Ramos (cell line): ENCODE measurements at regions not wholly inside any gene's neighbourhood (a gene's known extent, or its start where the extent isn't known, plus 50 kb on each side); places are given as distances from the start of the nearest gene placed in this dataset.

ENCODE experiments used
- in situ Hi-C: fragments of 300-500 bp; cut with MboI; formaldehyde crosslinking; loops from one replicate; pipeline ENCODE4 v1.14.3; 2022; ENCODE audit warnings: low sequenced_read_pairs; ENCODE audit not compliant: unreplicated experiment

DNA sequence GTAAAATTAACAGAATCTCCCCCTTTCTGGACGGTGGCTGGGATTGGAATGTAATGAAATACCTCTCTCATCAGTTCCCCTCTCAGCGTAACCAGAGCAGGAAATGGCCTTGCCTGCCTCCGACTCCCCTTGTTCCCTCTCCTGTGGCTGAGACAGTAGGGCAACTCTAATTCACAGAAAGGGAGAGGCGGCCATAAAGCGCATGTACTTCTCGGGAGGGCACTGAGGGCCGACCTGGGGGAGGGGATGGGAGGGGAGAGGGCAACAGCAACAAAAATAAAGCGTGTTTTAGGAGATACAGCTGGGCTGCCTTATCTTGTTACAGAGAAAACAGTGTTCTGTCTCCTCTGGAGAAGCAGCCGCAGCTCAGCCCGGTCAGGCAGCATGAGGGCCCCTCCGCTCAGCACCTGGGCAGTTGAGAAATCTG lies 783.3 kb upstream of the ARRDC4 start:
- in situ Hi-C loops, result no loop called here

DNA sequence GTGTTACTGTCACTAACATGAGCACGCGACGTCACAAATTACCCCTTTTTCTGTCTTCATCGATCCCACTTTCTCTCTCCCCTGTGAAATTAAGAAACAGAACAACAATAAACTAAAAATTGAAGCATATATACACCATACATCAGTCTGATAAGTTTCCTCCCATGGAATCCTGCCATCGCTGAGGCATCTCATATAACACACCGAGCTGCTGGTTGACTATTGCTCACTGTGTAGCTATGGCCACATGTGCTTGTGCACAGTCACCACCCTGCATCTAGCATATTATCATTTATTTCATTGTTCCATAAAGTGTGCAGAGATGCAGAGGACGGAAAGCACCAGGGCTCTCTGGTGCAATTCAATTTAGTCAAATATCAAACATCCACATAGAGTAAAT lies 777.9 kb upstream of the ARRDC4 start:
- in situ Hi-C loops, result no loop called here

GRCh38 chr15:97189162-97189780 lies 771.2 kb upstream of the ARRDC4 start:
- in situ Hi-C loops, result no loop called here

- in situ Hi-C loops, result no loop called here
Measured at GRCh38 chr15:97194750-97195149, 765.8 kb upstream of the ARRDC4 start.

- in situ Hi-C loops, result no loop called here
Measured at GRCh38 chr15:97196048-97197014, 764.2 kb upstream of the ARRDC4 start.

GRCh38 chr15:97199393-97200051 lies 761.0 kb upstream of the ARRDC4 start:
- in situ Hi-C loops, result no loop called here

- in situ Hi-C loops, result no loop called here
Measured at GRCh38 chr15:97200161-97200560, 760.3 kb upstream of the ARRDC4 start.

DNA sequence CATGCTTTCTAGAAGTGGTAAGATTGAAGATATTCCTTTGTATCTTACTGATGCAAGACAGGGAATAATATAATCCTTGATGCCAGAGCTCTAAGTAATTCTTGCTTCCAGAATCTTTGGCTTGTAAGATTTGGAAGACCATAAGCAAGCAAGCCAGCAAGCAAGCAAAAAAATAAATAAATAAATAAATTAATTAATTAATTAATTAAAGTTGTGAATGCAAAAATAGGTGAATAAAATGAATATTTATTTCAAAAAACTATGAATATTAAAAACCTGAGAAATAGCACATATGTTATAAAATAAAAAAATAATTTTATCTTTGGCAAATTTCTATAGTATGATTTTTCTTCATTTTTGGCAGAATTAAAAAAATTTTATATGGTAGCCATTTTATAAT lies 750.2 kb upstream of the ARRDC4 start:
- in situ Hi-C loops, result no loop called here

DNA sequence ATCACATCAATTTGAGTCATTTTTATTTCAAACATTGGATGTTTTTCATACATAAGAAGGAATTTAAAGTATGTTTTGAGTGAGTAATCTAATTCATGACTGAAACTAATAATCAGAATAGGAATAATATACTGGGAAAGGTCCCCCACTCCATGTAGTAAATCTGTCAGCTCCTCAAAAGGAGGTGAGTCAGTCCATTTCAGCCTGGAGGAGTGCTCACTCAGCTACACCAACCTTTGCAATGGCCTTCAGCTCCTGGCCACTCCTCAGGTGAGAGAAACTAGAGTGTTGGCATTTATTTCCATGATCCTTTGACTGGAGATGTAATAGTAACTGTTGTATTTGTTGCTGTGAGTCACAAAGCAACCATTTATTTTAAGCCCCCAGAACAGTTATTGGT lies 744.9 kb upstream of the ARRDC4 start:
- in situ Hi-C loops, result no loop called here

DNA sequence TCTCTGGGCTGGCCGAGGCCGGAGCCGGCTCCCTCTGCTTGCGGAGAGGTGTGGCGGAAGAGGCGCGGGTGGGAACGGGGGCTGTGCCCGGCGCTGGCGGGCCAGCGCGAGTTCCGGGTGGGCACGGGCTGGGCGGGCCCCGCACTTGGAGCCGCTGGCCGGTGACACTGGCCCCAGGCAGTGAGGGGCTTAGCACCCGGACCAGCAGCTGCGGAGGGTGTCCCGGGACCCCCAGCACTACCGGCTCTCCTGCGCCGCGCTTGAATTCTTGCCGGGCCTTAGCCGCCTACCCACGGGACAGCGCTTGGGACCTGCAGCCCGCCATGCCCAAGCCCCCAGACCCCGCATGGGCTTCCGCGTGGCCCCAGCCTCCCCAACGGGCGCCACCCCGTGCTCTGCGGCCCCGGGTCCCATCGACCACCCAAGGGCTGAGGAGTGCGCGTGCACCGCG lies 736.3 kb upstream of the ARRDC4 start:
- in situ Hi-C loops, result no loop called here

GRCh38 chr15:97234851-97235610 lies 725.5 kb upstream of the ARRDC4 start:
- in situ Hi-C loops, result loop anchor here (25.0 kb wide), 1 partner anchor 1973 kb away; no protein-coding TSS in a partner anchor

DNA sequence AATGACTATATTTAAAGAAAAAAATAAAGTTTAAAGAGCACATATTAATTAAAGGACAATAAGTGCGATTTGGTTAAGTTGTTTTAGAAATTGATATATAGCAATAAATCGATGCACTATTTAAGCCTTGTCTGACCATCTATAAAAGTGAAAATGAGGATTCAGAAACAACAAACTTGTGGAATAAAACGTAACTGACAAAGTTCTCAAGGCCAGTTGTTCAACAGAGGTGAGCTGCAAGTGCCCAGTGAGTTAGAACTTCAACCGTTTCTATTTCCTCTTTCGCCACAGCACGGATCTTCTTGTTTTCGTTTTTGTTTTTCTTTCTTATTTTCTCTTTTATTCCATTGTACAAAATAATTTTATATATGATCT lies 724.9 kb upstream of the ARRDC4 start:
- in situ Hi-C loops, result loop anchor here (25.0 kb wide), 1 partner anchor 1973 kb away; no protein-coding TSS in a partner anchor

GRCh38 chr15:97236140-97236539 lies 724.4 kb upstream of the ARRDC4 start:
- in situ Hi-C loops, result loop anchor here (25.0 kb wide), 1 partner anchor 1974 kb away; no protein-coding TSS in a partner anchor

DNA sequence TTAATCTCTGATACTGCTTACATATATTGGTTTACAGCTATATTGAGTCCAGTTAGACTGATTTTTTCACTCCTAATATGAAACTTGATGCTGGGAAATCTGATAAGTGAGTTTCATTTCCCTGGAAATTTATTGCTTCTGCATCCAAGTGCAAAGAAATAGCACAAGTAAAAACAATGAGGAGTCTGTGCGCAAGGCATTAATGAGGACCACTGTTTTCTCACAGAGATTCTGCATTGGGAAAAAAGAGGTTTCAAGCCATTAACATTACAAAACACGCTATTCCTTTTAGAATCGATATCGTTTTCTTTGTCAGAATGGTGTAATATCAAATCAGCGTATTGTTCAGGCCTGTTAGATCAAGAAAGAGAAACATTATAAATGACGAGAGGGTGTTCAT lies 723.3 kb upstream of the ARRDC4 start:
- in situ Hi-C loops, result loop anchor here (25.0 kb wide), 1 partner anchor 1975 kb away; no protein-coding TSS in a partner anchor

- in situ Hi-C loops, result loop anchor here (25.0 kb wide), 1 partner anchor 1986 kb away; no protein-coding TSS in a partner anchor
Measured at GRCh38 chr15:97248376-97248775, 712.1 kb upstream of the ARRDC4 start.

DNA sequence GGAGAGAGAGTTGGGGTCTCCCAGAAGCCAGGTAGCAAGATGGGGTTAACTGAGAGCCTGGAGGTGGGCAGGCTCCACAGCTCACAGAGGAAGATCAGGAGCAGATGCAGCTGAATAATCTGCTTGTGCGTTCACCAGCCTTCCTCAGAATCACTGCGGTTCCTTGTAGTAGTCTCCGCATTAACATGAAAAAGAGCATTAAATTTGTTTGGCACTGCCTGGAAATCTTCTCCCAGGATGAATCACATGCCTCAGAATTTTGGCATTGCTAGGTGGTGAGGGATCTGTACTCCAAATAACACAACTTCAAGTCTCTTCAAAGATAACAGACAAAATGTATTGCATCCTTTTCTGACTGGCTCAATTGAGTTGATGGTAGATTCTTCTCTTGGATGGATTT lies 700.6 kb upstream of the ARRDC4 start:
- in situ Hi-C loops, result no loop called here

- in situ Hi-C loops, result no loop called here
Measured at GRCh38 chr15:97301166-97301565, 659.3 kb upstream of the ARRDC4 start.

DNA sequence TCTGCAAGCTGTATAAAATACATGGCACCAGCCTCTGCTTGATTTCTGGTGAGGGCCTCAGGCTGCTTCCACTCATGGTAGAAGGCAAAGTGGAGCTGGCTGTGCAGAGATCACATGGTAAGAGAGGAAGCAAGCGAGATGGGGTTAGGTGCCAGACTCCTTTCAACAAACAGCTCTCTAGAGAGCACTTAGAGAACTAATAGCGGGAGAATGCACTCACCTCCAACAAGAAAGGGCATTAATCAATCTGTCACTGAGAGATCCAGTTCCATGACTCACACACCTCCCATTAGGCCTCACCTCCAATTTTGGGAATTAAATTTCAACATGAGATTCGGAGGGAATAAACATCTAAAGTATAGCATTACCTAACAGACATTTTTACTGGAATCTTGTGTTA lies 644.1 kb upstream of the ARRDC4 start:
- in situ Hi-C loops, result no loop called here

DNA sequence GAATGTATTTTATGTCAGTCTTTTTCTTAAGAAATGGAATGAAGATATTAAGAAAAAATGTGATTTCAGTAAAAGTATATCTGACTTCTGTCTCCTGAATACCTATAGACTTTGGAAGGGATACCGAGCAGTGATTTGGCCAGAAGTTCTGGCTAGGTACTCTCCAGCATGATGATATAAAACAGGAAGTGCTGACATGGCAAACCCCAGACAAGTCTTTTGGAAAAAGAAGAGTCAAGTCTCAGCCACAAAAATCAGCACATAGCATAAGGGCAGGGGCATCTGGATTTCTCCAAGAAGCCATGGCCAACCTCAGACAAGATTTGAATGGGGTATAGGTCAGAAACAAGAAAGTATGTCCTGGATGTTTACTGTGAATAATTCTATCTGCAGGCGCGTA lies 643.3 kb upstream of the ARRDC4 start:
- in situ Hi-C loops, result no loop called here

GRCh38 chr15:97319291-97319690 lies 641.2 kb upstream of the ARRDC4 start:
- in situ Hi-C loops, result no loop called here
